Ectodermal cell (in vitro differentiated cells): ENCODE measurements at regions not wholly inside any gene's neighbourhood (a gene's known extent, or its start where the extent isn't known, plus 50 kb on each side); places are given as distances from the start of the nearest gene placed in this dataset.

Experiments used
- H3K27ac ChIP-seq: 2 replicates; pipeline ENCODE4 v1.7.0; 2013; ENCODE audit warnings: mild to moderate bottlenecking, low read depth, low read length; ENCODE audit not compliant: insufficient read depth, poor library complexity, severe bottlenecking
- H3K27me3 ChIP-seq: 2 replicates; pipeline ENCODE4 v1.7.0; 2013; ENCODE audit warnings: mild to moderate bottlenecking, low read length; ENCODE audit not compliant: insufficient read depth, control insufficient read depth, poor library complexity, severe bottlenecking
- H3K36me3 ChIP-seq: one replicate; pipeline ENCODE4 v1.7.0; 2013; ENCODE audit warnings: low read length; ENCODE audit not compliant: control insufficient read depth, insufficient read depth
- H3K4me1 ChIP-seq: one replicate; pipeline ENCODE4 v1.7.0; 2013; ENCODE audit warnings: low read length; ENCODE audit not compliant: control insufficient read depth, insufficient read depth
- H3K4me3 ChIP-seq: 2 replicates; pipeline ENCODE4 v1.7.0; 2013; ENCODE audit warnings: low read depth, low read length, control low read depth; ENCODE audit not compliant: insufficient read depth
- H3K9me3 ChIP-seq: 2 replicates; pipeline ENCODE4 v1.7.0; 2013; ENCODE audit warnings: mild to moderate bottlenecking, low read length, moderate library complexity; ENCODE audit not compliant: control insufficient read depth
- WGBS, 2 experiments: methylation state at CpG; one replicate each; pipeline ENCODE4 v1.1.7; 2013; ENCODE audit warnings: missing lambda C conversion rate in 2 of 2; 5-methylcytosine and 5-hydroxymethylcytosine counted together

DNA sequence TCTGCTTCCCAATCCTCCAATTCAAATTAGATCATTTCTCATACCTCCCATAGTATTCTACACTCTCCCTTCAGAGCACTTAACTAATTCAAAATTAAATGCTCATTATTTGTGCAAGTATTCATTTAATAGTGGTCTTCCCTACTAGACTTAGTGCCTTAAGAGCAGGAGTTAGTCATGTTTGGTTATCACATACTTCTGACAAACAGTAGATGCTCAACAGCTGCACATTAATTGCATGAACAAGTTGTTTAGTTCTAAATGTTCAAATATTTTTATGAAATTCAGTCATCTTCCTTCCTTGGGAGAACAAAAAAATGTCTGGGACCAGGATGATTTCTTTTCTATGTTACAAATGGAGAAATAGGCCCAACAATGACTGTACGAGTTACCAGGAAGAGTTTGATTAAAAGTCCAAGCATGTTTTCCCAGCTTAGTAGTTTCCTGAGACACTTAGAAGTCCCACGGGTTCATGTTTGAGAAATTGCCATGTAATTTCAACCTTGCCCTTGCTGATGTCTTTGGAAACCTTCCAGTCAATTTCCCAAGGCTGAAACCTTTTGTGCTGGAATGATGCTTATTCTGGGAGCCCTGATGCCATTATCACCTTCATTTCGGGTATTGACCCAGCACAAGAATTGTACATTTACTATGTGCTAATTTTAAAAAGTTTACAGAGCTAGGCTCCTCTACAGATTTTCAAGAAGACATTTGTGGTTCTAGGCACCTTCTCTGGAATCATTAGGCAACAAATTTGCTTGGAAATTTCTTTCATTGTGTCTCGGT lies 437.9 kb upstream of the PLXNA2 start:
- H3K27me3 ChIP-seq: no peaks in the 10 kb centered on the region
- H3K4me3 ChIP-seq: no peak overlapping the region
- H3K4me1 ChIP-seq: no peaks in the 10 kb centered on the region
- H3K9me3 ChIP-seq: no peaks in the 10 kb centered on the region
- H3K36me3 ChIP-seq: no peaks in the 10 kb centered on the region
- WGBS, 2 experiments: 92 to 94% methylated on average over 4 of the region's 4 CpGs
- H3K27ac ChIP-seq: no peak overlapping the region

DNA sequence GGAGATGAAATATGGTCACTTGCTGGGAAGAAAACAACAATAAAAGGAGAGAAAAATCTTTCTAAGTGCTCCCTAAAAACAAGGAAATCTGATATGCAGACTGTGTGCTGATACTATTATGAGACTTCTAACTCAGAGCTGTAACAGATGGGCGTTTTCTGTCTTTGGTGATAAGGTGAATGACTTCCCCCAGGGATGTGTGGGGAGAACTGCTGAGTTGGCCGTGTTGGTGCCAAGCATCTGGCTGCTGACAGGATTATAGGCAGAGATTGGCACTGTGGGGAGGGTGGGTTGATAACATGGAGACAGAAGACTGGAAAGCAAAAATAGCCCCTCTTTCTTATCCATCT lies 438.5 kb upstream of the PLXNA2 start:
- no peak overlapping the region for H3K27ac ChIP-seq
- H3K4me3 ChIP-seq: no peak overlapping the region
- WGBS, 2 experiments: 95 to 97% methylated on average over 2 of the region's 2 CpGs
- H3K9me3 ChIP-seq: no peaks in the 10 kb centered on the region
- no peaks in the 10 kb centered on the region for H3K36me3 ChIP-seq
- H3K4me1 ChIP-seq: no peaks in the 10 kb centered on the region
- H3K27me3 ChIP-seq: no peaks in the 10 kb centered on the region

DNA sequence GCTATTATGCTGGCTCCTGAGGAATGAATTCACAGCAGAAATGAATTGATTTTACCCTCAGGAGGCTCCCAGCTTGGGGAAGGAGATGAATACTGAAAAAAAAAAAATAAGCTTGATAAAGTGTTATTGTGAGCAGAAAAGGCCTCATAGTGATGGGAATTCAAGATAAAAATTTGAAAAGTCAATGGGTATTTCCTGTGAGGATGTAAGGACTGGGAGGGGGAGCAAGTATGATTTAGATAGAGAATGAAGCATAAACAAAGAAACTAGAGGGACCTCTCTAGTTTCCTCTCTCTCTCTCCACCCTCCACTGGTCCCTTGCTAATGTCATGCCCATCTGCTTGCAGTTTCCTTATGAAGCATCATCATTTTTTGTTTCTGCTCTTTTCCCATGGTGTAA lies 439.0 kb upstream of the PLXNA2 start:
- Histone ChIP-seq H3K9me3 (no peaks in the 10 kb centered on the region), H3K36me3 (no peaks in the 10 kb centered on the region), H3K4me1 (no peaks in the 10 kb centered on the region), H3K27me3 (no peaks in the 10 kb centered on the region), H3K27ac (no peak overlapping the region), H3K4me3 (no peak overlapping the region)

DNA sequence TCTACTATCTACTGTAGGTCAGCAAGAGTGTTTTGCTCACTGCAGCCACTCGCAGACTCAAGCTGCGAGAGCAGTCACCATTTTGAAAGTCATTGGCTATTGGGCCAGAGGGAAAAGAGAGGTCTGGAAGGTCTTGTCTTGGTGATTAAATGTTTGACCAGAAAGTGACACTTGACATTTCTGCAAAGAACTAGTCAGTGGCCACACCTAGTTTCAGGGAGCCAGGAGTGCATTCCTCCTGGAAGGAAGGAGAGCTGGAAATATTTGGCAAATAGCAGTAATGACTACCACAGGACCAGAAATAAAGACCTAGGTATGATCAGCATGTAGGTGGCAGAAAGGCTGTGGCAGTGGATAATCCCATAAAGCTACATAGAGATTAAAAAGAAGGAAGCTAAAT lies 440.0 kb upstream of the PLXNA2 start:
- no peaks in the 10 kb centered on the region for H3K27me3 ChIP-seq
- H3K9me3 ChIP-seq: no peaks in the 10 kb centered on the region
- no peak overlapping the region for H3K27ac ChIP-seq
- 98 to 100% methylated on average over 2 of the region's 2 CpGs for WGBS, 2 experiments
- no peak overlapping the region for H3K4me3 ChIP-seq
- no peaks in the 10 kb centered on the region for H3K4me1 ChIP-seq
- H3K36me3 ChIP-seq: no peaks in the 10 kb centered on the region

DNA sequence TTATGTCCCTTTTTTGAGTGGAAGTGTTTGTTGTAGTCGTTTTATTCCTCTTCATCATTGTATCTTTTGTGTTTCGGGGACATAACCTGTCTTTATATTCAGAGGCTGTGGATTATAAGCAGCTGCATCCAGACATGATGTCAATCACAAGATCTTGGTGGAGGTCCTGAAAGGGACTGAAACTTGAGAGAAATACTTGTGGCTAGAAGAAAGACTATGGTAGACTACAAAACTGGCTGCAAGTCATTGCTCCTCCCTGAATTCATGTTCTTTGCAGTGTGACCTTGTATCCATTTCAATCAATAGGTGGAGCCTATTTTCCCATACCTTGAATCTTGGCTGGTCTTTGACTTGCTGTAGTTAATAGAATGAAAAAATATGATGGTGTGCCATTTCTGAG lies 442.4 kb upstream of the PLXNA2 start:
- WGBS, 2 experiments: 96 to 97% methylated on average over 2 of the region's 2 CpGs

DNA sequence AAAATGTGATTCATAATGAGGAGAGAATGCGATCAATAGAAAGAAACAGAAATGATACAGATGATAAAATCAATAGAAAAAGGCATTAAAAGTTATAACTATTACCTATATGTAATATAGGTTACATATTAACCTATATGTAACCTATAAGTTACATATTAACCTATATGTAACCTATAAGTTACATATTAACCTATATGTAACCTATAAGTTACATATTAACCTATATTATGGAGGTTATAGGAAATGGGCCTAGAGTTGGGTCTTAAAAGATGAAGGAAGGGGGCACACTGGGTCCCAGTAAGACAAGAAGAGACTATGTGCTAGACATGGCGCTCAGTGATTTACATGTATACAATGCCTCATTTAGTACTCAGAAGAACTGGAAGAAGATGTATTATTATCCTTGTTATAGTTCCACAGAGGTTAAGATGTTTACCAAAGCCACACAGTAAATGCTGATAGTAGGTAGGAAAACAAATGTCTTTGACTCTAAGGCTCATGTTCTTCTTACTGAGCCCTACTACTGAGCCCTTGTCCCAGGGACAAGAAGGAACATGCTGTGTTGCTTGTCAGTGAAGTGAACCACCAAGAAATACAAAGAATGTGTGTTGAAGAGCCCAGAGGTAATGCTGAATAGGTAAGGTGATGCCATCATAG lies 444.6 kb upstream of the PLXNA2 start:
- H3K4me1 ChIP-seq: no peaks in the 10 kb centered on the region
- H3K9me3 ChIP-seq: no peaks in the 10 kb centered on the region
- no peaks in the 10 kb centered on the region for H3K27me3 ChIP-seq
- WGBS, 2 experiments: 94% methylated on average over 1 of the region's 2 CpGs; no CpG with 5 or more reads in 1 of the 2 experiments
- no peak overlapping the region for H3K27ac ChIP-seq
- no peaks in the 10 kb centered on the region for H3K36me3 ChIP-seq
- no peak overlapping the region for H3K4me3 ChIP-seq

More for the DNA sequence above, 442.4 kb upstream of the PLXNA2 start:
- Histone ChIP-seq H3K27ac (no peak overlapping the region), H3K36me3 (no peaks in the 10 kb centered on the region), H3K9me3 (no peaks in the 10 kb centered on the region), H3K4me3 (no peak overlapping the region), H3K27me3 (no peaks in the 10 kb centered on the region), H3K4me1 (no peaks in the 10 kb centered on the region)

DNA sequence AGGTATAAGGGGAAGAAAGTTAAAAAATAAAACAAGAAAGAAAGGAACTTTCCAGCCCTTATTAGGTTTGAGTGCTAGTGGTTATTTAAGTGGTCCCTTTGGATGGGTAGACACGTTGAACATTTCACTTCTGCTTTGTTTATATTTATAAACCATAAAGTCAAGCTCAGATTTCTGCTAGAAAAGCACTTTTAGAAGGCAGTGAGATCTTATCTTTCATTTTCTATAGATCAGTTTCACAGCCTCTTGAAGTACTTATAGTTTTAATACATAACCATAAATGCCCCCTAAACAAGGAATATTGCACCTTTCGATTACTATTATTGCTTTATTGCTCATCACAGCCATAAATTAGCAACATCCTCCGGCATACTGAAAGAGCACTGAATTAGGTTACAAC lies 446.8 kb upstream of the PLXNA2 start:
- 94 to 100% methylated on average over 2 to 3 of the region's 3 CpGs for WGBS, 2 experiments
- H3K27ac ChIP-seq: no peak overlapping the region
- H3K27me3 ChIP-seq: no peaks in the 10 kb centered on the region
- no peaks in the 10 kb centered on the region for H3K4me1 ChIP-seq
- H3K36me3 ChIP-seq: no peaks in the 10 kb centered on the region
- H3K4me3 ChIP-seq: no peak overlapping the region
- H3K9me3 ChIP-seq: no peaks in the 10 kb centered on the region

DNA sequence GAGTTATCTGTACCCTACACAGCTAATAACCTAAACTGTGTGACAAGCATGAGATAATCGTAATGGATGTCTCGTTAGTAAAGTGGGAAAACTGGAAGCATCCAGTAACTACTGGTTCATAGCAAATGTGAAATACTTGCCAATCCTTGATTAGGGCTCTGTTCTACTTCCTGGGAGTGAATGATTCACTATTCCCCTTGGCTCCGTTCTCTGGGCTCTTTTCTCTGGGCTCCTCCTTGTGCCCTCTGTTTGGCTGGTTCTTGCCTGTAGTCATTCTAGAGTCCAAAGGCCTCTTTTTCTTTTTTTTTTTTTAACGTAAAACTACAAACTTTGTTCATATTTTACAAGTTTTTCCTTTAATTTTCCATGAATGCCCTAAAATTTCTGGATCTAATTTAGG lies 465.8 kb upstream of the PLXNA2 start:
- H3K36me3 ChIP-seq: no peaks in the 10 kb centered on the region
- no peaks in the 10 kb centered on the region for H3K27me3 ChIP-seq
- no peaks in the 10 kb centered on the region for H3K9me3 ChIP-seq
- H3K4me1 ChIP-seq: no peaks in the 10 kb centered on the region
- H3K27ac ChIP-seq: no peak overlapping the region
- no peak overlapping the region for H3K4me3 ChIP-seq
- WGBS, 2 experiments: 89 to 94% methylated on average over 4 of the region's 4 CpGs

DNA sequence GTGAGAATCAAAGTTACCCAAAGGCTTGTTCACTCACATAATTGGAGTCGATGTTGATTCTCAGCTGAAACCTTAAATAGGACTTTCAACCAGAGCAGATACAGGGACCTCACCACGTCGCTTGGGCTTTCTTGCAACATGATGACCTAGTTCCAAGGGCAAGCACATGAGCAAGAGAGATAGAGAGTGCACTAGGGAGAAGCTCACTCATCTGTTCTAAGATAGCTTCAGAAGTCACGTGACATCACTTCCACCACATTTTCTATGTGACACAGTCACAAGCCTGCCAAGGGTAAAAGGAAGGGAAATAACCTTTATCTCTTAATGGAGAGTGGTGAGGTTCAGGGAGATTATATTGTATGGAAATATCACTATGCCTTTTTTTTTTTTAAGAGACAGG lies 470.1 kb upstream of the PLXNA2 start:
- Histone ChIP-seq H3K27ac (no peak overlapping the region), H3K9me3 (no peaks in the 10 kb centered on the region), H3K4me1 (no peaks in the 10 kb centered on the region), H3K36me3 (no peaks in the 10 kb centered on the region), H3K27me3 (no peaks in the 10 kb centered on the region), H3K4me3 (no peak overlapping the region)
- 96 to 97% methylated on average over 3 to 4 of the region's 4 CpGs for WGBS, 2 experiments

DNA sequence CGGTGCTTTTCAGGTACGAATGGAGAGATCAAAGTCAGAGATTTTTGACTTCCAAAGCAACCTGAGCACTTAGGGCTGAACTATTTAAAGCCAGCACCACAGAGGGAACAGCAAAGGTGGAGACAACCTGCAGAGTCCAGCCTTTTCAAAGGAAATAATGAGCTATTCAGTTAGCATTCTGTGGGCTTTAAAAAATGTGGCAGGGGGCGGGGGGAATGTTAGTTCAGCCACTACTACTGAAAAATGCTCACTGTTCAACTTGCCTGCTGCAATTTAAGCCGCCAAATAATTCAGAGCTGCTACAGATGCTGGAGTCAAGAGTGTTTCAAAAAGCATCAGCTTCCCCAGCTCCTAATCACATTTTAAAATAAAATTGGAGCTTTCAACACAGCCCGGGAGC lies 473.3 kb upstream of the PLXNA2 start:
- Histone ChIP-seq H3K9me3 (no peaks in the 10 kb centered on the region), H3K27ac (no peak overlapping the region), H3K4me1 (no peaks in the 10 kb centered on the region), H3K27me3 (no peaks in the 10 kb centered on the region), H3K36me3 (no peaks in the 10 kb centered on the region), H3K4me3 (no peak overlapping the region)
- WGBS, 2 experiments: 78 to 81% methylated on average over 5 of the region's 5 CpGs
